H1 (cell line): ENCODE measurements at regions not wholly inside any gene's neighbourhood (a gene's known extent, or its start where the extent isn't known, plus 50 kb on each side); places are given as distances from the start of the nearest gene placed in this dataset.

Experiments
- BACH1 ChIP-seq: IDR thresholded peaks from 2 replicates; pipeline ENCODE4 v1.6.1; 2012; ENCODE audit warnings: low read length, improper control_type of control experiment
- CHD1 ChIP-seq: IDR thresholded peaks from 2 replicates; pipeline ENCODE4 v1.6.1; 2012; ENCODE audit warnings: low read depth, low read length, improper control_type of control experiment
- JUN ChIP-seq: IDR thresholded peaks from 2 replicates; pipeline ENCODE4 v1.6.1; 2011; ENCODE audit warnings: low read depth, mild to moderate bottlenecking, improper control_type of control experiment, low read length
- PHF8 ChIP-seq: fragments of 200-600 bp; sonication (generic); conservative IDR thresholded peaks from 2 replicates; pipeline ENCODE4 v1.7.1; 2012; ENCODE audit warnings: low read depth, mild to moderate bottlenecking, inconsistent platforms, low read length, moderate library complexity
- TEAD4 ChIP-seq: IDR thresholded peaks from 2 replicates; pipeline ENCODE4 v1.6.1; 2012; ENCODE audit warnings: low read depth, low read length, inconsistent platforms, mixed read lengths

- TF ChIP-seq JUN (no peak), PHF8 (no peak), CHD1 (no peak), BACH1 (no peak), TEAD4 (no peak)
These were observed 157.9 kb downstream of the PAWR start (continued) for GRCh38 chr12:79532907-79533288.
